GM23338 (cell line): ENCODE measurements at regions not wholly inside any gene's neighbourhood (a gene's known extent, or its start where the extent isn't known, plus 50 kb on each side); places are given as distances from the start of the nearest gene placed in this dataset.

Experiments
- ATAC-seq: fragments of 200-7000 bp; cut with Tn5 transposase; 3 replicates; pipeline ENCODE4 v1.9.1; 2020
- DNase-seq: peaks from one replicate; pipeline ENCODE4 v3.0.0-alpha.2; 2015; ENCODE audit warnings: low spot score
- H2AFZ ChIP-seq: fragments of 200-600 bp; sonication (generic); 2 replicates; pipeline ENCODE4 v1.8.0; 2016; ENCODE audit warnings: antibody characterized with exemption, mild to moderate bottlenecking, moderate library complexity
- H3F3A ChIP-seq: fragments of 200-600 bp; sonication (generic); replicated peaks from 2 replicates; pipeline ENCODE4 v1.8.0; 2017; ENCODE audit warnings: antibody characterized with exemption, mixed run types, low read depth
- H3K27ac ChIP-seq: fragments of 200-600 bp; sonication (generic); 2 replicates; pipeline ENCODE4 v1.6.1; 2016; ENCODE audit warnings: low read depth
- H3K27me3 ChIP-seq: fragments of 200-600 bp; sonication (generic); 2 replicates; pipeline ENCODE4 v1.8.0; 2016; ENCODE audit warnings: mild to moderate bottlenecking, mixed run types, moderate library complexity; ENCODE audit not compliant: insufficient read depth
- H3K36me3 ChIP-seq: fragments of 200-600 bp; sonication (generic); 2 replicates; pipeline ENCODE4 v1.8.0; 2016; ENCODE audit warnings: mild to moderate bottlenecking; ENCODE audit not compliant: insufficient read depth
- H3K4me1 ChIP-seq: fragments of 200-600 bp; sonication (generic); 2 replicates; pipeline ENCODE4 v1.8.0; 2016; ENCODE audit warnings: mild to moderate bottlenecking, moderate library complexity; ENCODE audit not compliant: insufficient read depth
- H3K4me2 ChIP-seq: fragments of 200-600 bp; sonication (generic); 2 replicates; pipeline ENCODE4 v1.7.1; 2017; ENCODE audit warnings: mixed run types
- H3K4me3 ChIP-seq: fragments of 200-600 bp; sonication (generic); 2 replicates; pipeline ENCODE4 v1.6.1; 2016; ENCODE audit warnings: mixed run types
- H3K79me2 ChIP-seq: fragments of 200-600 bp; sonication (generic); replicated peaks from 2 replicates; pipeline ENCODE4 v1.8.0; 2017; ENCODE audit warnings: mild to moderate bottlenecking; ENCODE audit not compliant: insufficient read depth
- H3K9me2 ChIP-seq: fragments of 200-600 bp; sonication (generic); 2 replicates; pipeline ENCODE4 v1.8.0; 2017; ENCODE audit not compliant: insufficient read depth
- H4K20me1 ChIP-seq: fragments of 200-600 bp; sonication (generic); replicated peaks from 2 replicates; pipeline ENCODE4 v1.8.0; 2017; ENCODE audit warnings: mild to moderate bottlenecking; ENCODE audit not compliant: insufficient read depth
- H3K27ac Mint-ChIP-seq: 2 replicates; pipeline ENCODE4 v1.8.0; 2020; ENCODE audit warnings: inconsistent platforms, mild to moderate bottlenecking, moderate library complexity, mixed read lengths
- H3K27me3 Mint-ChIP-seq: 3 replicates; pipeline ENCODE4 v1.8.0; 2022; ENCODE audit warnings: low read depth, mild to moderate bottlenecking, moderate library complexity, mixed read lengths, inconsistent platforms; ENCODE audit not compliant: insufficient read depth, poor library complexity
- H3K36me3 Mint-ChIP-seq: 3 replicates; pipeline ENCODE4 v1.8.0; 2021; ENCODE audit warnings: low read depth, mild to moderate bottlenecking, inconsistent platforms, moderate library complexity, mixed read lengths
- H3K4me1 Mint-ChIP-seq: 3 replicates; pipeline ENCODE4 v1.8.0; 2020; ENCODE audit warnings: mild to moderate bottlenecking, inconsistent platforms, mixed read lengths
- H3K4me3 Mint-ChIP-seq: 3 replicates; pipeline ENCODE4 v1.8.0; 2021; ENCODE audit warnings: moderate library complexity, mild to moderate bottlenecking, inconsistent platforms, mixed read lengths
- H3K9me3 Mint-ChIP-seq: 3 replicates; pipeline ENCODE4 v1.8.0; 2020; ENCODE audit warnings: moderate library complexity, mild to moderate bottlenecking, inconsistent platforms, mixed read lengths
- CTCF ChIP-seq, 2 experiments: fragments of 200-600 bp in 1 of 2; sonication (generic) in 1 of 2; conservative IDR thresholded peaks; 2 replicates each; pipeline versions ENCODE4 v1.5.1 to v1.6.1; 2016 to 2017; ENCODE audit warnings: antibody characterized with exemption in 2 of 2, low read depth in 2 of 2, mild to moderate bottlenecking in 2 of 2, moderate library complexity in 1 of 2
- ZNF114 ChIP-seq: fragments of 250-450 bp; sonication (Bioruptor Pico); IDR thresholded peaks from 2 replicates; pipeline ENCODE4 v1.5.0; 2020; ENCODE audit warnings: mild to moderate bottlenecking, moderate library complexity
- ZNF462 ChIP-seq: fragments of 250-450 bp; sonication (Bioruptor Pico); IDR thresholded peaks from 2 replicates; pipeline ENCODE4 v1.5.0; 2020; ENCODE audit warnings: mild to moderate bottlenecking, moderate library complexity

GRCh38 chr3:109696932-109697331 is 359.6 kb upstream of the DPPA4 start:
- Histone ChIP-seq H3K9me2 (0 out of 2 replicates have a peak, but pooled peaks cover 3% of the 10 kb centered on the region), H4K20me1 (no peaks in the 10 kb centered on the region), H3K4me3 (no peak overlapping the region), H3K36me3 (no peaks in the 10 kb centered on the region), H3K27ac (no peak overlapping the region), H3K27me3 (no peaks in the 10 kb centered on the region), H3K4me2 (no peak overlapping the region), H3F3A (no peaks in the 10 kb centered on the region), H3K4me1 (no peaks in the 10 kb centered on the region), H3K79me2 (no peaks in the 10 kb centered on the region), H2AFZ (no peak overlapping the region)
- Mint-ChIP-seq H3K27ac (no peak overlapping the region), H3K9me3 (peaks cover 12% of the 10 kb centered on the region; the same call in 2 of the 3 replicates), H3K36me3 (no peaks in the 10 kb centered on the region; the same call in 1 of the 3 replicates), H3K27me3 (peaks cover 1% of the 10 kb centered on the region), H3K4me3 (no peak overlapping the region), H3K4me1 (no peaks in the 10 kb centered on the region)
- no peak for TF ChIP-seq ZNF114 (CRISPR knock-in tag)
- TF ChIP-seq CTCF (conservative IDR thresholded peaks at IDR 0.05; ENCODE audit: low read depth in 2 of 2): peak in 1 of 2 experiments; percentile 45; a peak in 3 of 4 replicates
- peak; percentile 11 for DNase-seq
- ATAC-seq: no peak

- no peaks in the 10 kb centered on the region for H3K79me2 ChIP-seq
- no peaks in the 10 kb centered on the region for H3F3A ChIP-seq
- Mint-ChIP-seq H3K4me1 (no peaks in the 10 kb centered on the region), H3K4me3 (no peak overlapping the region), H3K9me3 (peaks cover 5% of the 10 kb centered on the region; the same call in 2 of the 3 replicates), H3K36me3 (no peaks in the 10 kb centered on the region), H3K27me3 (peaks cover 1% of the 10 kb centered on the region), H3K27ac (peak overlapping the region; percentile 56; the same call in 1 of the 2 replicates)
- DNase-seq (no peak), ATAC-seq (no peak)
- TF ChIP-seq ZNF462 (CRISPR knock-in tag): no peak
- no peak overlapping the region for H3K27ac ChIP-seq
- H2AFZ ChIP-seq: no peak overlapping the region
- no peak overlapping the region for H3K4me3 ChIP-seq
- H3K4me1 ChIP-seq: no peaks in the 10 kb centered on the region
- no peaks in the 10 kb centered on the region for H3K36me3 ChIP-seq
- H4K20me1 ChIP-seq: no peaks in the 10 kb centered on the region
- peaks cover 11% of the 10 kb centered on the region; the same call in 1 of the 2 replicates for H3K9me2 ChIP-seq
- H3K4me2 ChIP-seq: no peak overlapping the region
- no peaks in the 10 kb centered on the region for H3K27me3 ChIP-seq
These were observed 364.9 kb upstream of the DPPA4 start for GRCh38 chr3:109702252-109702651.
